HEK293 (cell line): ENCODE measurements at regions not wholly inside any gene's neighbourhood (a gene's known extent, or its start where the extent isn't known, plus 50 kb on each side); places are given as distances from the start of the nearest gene placed in this dataset.

ENCODE experiments used
- GFI1B ChIP-seq: fragments of 450-650 bp; formaldehyde crosslinking; IDR thresholded peaks from 2 replicates; pipeline ENCODE4 v1.5.1; 2016; ENCODE audit warnings: missing biosample characterization, missing genetic modification characterization
- SP2 ChIP-seq: fragments of 450-650 bp; formaldehyde crosslinking; IDR thresholded peaks from 2 replicates; pipeline ENCODE4 v1.5.1; 2016; ENCODE audit warnings: missing biosample characterization, missing genetic modification characterization
- SP7 ChIP-seq: fragments of 450-650 bp; formaldehyde crosslinking; IDR thresholded peaks from 2 replicates; pipeline ENCODE4 v1.5.1; 2016; ENCODE audit warnings: missing biosample characterization, missing genetic modification characterization
- TCF7L2 ChIP-seq: IDR thresholded peaks from 2 replicates; pipeline ENCODE4 v1.6.1; 2011; ENCODE audit warnings: low read depth, mild to moderate bottlenecking, inconsistent platforms, low read length, moderate library complexity, borderline replicate concordance
- ZNF121 ChIP-seq: fragments of 450-650 bp; formaldehyde crosslinking; IDR thresholded peaks from 2 replicates; pipeline ENCODE4 v1.5.1; 2016; ENCODE audit warnings: missing biosample characterization, missing genetic modification characterization
- ZNF416 ChIP-seq: fragments of 450-650 bp; formaldehyde crosslinking; IDR thresholded peaks from 2 replicates; pipeline ENCODE4 v1.5.1; 2016; ENCODE audit warnings: missing biosample characterization, missing genetic modification characterization
- ZNF658 ChIP-seq: fragments of 450-650 bp; formaldehyde crosslinking; IDR thresholded peaks from 2 replicates; pipeline ENCODE4; 2016; ENCODE audit warnings: missing biosample characterization, missing genetic modification characterization
- TF ChIP-seq, protein P1 (sequence below): fragments of 450-650 bp; formaldehyde crosslinking; IDR thresholded peaks from 2 replicates; pipeline ENCODE4 v1.5.1; 2016; ENCODE audit warnings: missing biosample characterization, missing genetic modification characterization
- TF ChIP-seq, protein P2 (sequence below): sonication (generic); formaldehyde crosslinking; IDR thresholded peaks from 2 replicates; pipeline ENCODE4 v1.8.1; 2022; ENCODE audit warnings: mild to moderate bottlenecking, moderate library complexity, missing genetic modification reagents
- TF ChIP-seq, protein P3 (sequence below): fragments of 450-650 bp; formaldehyde crosslinking; IDR thresholded peaks from 2 replicates; pipeline ENCODE4 v1.5.1; 2016; ENCODE audit warnings: missing biosample characterization, missing genetic modification characterization

DNA sequence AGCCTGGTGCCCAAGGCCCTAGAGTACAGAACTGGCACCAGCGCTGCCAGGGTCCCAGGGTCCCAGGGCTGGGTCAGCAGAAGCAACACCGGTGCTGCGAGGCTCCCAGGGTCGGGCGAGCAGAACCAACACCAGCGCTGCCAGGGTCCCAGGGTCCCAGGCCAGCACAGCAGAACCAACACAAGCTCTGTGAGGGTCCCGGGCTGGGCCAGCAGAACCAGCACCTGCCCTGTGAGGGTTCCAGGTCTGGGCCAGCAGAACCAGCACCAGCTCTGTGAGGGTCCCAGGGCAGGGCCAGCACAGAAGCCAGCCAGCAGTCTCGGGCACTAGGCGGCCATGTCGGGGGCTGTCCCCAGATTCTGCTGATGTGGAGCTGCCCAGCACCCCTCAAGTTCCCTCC lies 93.1 kb downstream of the GALR1 start:
- no peak for TF ChIP-seq TCF7L2
- TF ChIP-seq, protein P1, sequence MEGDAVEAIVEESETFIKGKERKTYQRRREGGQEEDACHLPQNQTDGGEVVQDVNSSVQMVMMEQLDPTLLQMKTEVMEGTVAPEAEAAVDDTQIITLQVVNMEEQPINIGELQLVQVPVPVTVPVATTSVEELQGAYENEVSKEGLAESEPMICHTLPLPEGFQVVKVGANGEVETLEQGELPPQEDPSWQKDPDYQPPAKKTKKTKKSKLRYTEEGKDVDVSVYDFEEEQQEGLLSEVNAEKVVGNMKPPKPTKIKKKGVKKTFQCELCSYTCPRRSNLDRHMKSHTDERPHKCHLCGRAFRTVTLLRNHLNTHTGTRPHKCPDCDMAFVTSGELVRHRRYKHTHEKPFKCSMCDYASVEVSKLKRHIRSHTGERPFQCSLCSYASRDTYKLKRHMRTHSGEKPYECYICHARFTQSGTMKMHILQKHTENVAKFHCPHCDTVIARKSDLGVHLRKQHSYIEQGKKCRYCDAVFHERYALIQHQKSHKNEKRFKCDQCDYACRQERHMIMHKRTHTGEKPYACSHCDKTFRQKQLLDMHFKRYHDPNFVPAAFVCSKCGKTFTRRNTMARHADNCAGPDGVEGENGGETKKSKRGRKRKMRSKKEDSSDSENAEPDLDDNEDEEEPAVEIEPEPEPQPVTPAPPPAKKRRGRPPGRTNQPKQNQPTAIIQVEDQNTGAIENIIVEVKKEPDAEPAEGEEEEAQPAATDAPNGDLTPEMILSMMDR (tag by site-specific recombination): no peak
- TF ChIP-seq SP2 (tag by site-specific recombination): no peak
- TF ChIP-seq ZNF121 (tag by site-specific recombination): no peak
- TF ChIP-seq, protein P2, sequence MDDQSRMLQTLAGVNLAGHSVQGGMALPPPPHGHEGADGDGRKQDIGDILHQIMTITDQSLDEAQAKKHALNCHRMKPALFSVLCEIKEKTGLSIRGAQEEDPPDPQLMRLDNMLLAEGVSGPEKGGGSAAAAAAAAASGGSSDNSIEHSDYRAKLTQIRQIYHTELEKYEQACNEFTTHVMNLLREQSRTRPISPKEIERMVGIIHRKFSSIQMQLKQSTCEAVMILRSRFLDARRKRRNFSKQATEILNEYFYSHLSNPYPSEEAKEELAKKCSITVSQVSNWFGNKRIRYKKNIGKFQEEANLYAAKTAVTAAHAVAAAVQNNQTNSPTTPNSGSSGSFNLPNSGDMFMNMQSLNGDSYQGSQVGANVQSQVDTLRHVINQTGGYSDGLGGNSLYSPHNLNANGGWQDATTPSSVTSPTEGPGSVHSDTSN (CRISPR knock-in tag): no peak
- no peak for TF ChIP-seq SP7 (tag by site-specific recombination)
- TF ChIP-seq, protein P3, sequence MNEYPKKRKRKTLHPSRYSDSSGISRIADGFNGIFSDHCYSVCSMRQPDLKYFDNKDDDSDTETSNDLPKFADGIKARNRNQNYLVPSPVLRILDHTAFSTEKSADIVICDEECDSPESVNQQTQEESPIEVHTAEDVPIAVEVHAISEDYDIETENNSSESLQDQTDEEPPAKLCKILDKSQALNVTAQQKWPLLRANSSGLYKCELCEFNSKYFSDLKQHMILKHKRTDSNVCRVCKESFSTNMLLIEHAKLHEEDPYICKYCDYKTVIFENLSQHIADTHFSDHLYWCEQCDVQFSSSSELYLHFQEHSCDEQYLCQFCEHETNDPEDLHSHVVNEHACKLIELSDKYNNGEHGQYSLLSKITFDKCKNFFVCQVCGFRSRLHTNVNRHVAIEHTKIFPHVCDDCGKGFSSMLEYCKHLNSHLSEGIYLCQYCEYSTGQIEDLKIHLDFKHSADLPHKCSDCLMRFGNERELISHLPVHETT (tag by site-specific recombination): no peak
- TF ChIP-seq ZNF658: no peak
- no peak for TF ChIP-seq GFI1B (tag by site-specific recombination)
- no peak for TF ChIP-seq ZNF416
